ENCODE measurements at regions not wholly inside any gene's neighbourhood (a gene's known extent, or its start where the extent isn't known, plus 50 kb on each side); places are given as distances from the start of the nearest gene placed in this dataset.

DNA sequence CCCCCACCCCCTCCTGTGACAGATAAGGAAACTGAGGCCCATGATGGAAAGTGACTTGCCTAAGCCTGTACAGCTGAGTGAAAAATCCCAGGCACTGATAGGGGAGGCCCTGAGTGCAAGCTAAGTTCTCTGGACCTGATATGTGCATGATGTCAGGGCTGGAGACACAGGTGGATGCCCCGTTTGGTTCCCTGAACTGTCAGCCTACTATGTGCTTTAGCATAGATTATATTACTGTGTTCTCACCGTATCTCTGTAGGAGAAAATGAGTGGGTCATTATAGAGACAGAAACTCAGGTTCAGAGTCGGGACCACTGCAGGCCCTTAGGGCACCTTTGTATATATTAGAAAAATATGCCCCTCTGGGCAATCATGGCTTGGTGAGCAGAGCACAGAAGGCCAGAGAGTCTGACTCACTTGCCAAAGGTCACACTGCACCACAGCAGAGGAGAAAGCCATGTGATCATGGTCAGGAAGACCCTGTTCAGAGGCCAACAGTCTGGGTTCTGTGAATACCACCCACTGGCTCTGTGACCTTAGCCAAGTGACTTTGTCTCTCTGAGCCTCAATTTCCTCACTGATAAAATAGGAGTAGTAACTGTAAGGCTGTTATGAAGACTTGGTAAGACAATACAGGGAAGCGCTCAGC is 145.8 kb upstream of the WNT4 start:
- no peak for DNase-seq

DNA sequence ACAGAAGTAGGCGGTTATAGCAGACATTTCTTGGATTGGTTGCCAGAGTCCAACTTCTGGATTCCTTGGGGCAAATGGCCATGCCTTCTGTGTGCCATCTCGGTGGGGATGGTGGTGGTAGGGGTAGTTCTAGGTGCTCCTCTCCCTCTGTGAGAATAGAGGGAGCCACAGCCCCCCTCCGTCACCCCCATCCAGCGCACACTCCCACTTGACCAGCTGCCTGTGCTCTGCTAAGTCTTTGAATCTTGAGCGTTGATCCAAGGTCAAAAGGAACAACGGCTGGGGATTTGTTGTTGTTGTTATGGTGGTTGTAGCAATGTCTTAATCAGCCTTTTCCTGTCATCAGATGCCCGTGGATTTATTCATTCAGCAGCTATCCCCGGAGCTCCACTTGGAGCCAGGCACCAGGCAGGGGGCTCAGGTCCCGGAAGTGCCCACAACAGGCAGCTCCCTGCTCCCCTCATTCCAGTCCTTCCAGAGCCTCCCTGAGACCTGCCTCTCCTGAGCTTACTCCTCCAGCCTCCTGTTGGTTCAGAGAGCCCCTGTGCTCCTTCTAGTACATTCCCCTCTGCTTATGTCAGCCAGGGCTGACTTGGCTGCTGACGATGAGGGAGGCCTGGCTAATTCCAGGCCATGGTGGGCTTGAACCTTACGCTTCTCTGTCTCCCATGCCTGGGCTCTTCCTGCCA is 146.6 kb upstream of the WNT4 start:
- no peak for DNase-seq

DNA sequence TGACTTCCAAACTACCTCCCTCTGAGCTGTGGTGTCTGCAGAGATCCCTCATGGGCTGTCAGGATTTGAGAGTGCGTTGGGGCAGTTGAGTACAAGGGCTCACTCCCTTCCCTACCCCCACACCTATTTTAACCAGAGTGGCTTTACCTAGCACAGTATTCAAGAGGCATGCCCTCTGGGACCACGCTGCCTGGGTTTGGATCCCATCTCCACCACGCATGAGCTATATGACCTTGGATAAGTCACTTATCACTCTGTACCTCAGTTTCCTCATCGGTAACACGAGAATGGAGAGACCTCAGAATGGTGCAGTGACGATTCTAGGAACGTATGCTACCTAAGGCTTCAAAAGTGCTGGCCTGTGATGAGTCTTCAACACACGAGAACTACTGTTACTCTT is 147.3 kb upstream of the WNT4 start:
- no peak for DNase-seq

DNA sequence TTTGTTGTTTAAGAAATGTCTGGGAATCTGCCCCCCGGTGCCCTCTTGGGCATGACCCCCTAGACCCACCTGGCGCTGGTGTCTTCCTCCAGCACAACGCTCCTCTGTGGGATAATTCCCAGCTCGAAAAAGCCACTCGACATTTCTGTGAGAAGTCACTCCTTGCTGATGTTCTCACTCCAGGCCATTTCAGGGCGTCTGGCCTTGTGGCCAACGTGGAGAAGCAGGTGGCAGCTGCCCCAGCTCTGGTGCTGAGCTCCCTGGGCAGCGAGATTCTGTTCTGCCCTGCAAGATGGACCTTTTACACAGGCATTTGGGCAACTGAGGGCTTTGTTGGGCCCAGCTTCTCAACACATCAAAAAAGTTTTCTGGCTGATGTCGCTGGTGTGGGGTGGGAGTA is 147.7 kb upstream of the WNT4 start:
- DNase-seq, result no peak

DNA sequence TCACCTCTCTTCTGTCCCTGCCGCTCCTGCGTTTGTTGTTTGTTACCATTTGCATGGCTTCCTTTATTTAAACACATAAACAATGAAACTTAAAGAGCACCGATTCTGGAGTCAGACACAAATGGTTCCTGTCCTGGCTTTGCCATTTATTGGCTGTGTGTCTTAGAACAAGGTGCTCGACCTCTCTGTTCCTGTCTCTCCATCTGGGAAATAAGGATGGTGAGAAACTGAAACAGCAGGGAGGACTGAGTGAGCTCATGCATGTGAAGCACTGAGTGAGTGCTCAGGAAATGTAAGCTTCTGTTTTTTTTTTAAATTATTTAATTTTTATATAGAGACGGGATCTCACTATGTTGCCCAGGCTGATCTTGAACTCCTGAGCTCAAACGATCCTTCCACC is 148.2 kb upstream of the WNT4 start:
- DNase-seq, result no peak

DNA sequence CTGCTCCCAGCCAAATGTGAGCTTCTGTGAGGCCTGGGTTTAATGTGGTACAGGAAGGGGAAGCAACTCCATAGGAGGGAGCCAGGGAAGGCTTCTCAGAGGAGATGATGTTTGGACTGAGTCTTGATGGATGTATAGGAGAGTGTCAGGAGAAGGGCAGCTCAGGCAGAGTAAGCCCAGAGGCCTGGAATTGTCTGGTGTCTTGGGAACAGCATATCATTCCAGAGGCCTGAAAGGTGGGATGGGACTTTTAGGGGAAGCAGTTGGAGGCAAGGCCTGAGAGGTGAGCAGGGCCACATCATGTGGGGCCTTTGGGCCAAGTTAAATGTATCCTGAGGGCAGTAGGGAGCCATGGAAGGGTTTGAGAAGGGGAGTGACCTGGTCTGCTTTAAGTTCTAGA is 148.6 kb upstream of the WNT4 start:
- no peak for DNase-seq

DNA sequence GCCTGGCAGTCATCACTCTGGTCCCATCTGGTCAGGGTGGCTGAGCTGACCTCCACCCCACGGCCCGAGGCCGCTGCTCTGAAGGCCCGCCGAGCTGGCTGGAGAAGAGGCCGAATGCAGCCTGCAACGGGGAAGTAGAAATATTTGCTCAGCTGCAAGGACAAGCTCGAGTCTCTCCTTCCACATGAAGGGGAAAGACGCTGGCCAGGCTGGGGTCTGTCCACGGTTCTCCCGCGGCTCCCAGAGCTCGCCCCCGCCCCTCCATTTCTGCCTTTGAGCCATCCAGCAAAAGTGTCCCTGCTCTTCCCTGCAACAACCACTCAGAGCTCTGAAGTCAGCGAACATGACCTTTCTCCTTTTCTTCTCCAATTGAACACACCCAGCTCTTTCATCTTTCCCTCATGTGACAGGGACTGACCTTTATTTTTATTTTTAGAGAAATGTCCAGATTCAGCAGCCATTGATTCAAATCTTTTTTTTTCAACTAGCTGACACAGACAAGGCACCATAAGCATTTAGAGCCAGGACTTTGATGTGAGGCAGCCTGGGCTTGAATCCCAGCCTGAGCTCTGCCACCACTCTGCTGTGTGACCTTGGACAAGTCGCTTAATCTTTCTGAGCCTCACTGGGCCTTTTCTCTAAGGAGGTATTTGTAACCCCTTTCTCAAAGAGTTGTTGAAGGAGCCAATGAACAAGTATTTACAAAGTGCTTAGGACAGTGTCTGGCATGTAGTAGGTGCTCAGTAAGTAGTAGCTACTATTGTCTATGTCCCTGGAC is 149.3 kb upstream of the WNT4 start:
- no peak for DNase-seq

DNA sequence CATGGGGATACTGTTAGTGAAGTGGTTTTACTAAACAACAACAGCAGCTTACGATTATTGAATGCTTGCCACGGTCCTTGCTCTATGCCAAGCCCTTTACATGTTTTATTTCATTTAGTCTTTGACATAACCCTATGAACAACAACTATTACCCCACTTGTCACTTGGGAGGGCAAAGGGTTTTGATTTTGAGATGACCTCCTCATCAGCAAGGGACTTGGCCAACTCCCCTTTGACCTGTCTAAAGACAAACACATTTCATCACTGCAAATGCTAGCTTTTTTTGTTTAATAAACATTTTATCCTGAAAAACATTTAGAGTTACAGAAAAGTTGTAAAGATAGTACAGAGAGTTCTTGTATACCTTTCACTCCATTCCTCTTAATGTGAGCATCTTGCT is 152.5 kb upstream of the WNT4 start:
- no peak for DNase-seq

DNA sequence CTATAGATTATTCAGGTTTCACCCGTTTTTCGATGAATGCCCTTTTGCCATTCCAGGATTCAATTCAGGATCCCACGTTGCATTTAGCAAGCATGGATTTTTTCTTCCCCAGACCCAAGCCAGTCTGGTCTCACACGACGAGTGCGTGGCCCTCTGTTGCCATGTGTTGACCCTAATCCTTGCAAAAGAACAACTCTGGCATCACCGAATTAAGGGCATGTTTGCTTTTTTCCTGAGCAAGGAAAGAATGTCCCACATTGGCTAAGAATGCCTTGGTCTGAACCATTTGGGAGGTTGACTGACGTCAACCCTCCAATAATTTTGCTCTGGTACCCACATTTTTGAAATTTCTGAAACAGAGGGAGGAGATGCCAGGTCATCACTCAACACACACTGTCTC is 153.0 kb upstream of the WNT4 start:
- DNase-seq, result no peak

DNA sequence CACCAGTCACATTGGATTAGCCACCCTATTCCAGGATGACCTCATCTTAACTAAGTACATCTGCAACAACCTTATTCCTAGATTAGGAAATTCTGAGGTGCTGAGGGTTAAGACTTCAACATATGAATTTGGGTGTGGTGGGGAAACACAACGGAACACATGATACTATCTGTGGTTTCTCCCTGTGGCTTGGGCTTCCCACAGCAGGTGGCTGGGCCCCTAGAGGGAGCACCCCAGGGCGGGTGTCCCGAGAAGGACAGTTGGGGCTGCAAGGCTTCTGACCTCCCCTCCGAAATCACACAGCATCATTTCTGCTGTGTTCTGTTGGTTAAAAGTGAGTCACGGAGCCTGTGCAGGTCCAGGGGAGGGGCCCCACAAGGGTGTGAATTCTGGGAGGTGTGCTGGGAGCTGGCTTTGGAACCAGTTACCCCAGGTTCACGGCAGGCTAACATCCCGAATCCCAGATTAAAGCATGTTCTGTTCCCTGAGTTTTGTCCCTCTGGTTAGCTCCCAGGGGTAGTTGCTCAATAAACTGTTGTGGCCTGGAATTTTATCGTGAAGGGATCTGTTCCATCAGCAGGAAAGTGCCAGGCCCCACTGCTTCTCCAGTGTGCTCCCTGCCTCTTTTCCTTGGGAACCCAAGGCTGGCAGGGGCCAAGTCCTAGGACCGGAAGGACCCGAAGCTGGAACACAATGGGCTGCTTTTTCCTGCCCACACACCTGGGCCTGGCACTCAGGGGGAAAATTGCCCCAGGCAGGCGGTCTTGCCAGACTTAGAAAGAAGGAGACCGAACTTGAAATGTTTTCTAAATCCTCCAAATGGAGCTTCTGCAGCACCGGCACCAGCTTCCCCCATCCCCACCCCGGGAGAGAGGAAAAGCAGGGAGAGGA is 154.0 kb upstream of the WNT4 start:
- no peak for DNase-seq

DNA sequence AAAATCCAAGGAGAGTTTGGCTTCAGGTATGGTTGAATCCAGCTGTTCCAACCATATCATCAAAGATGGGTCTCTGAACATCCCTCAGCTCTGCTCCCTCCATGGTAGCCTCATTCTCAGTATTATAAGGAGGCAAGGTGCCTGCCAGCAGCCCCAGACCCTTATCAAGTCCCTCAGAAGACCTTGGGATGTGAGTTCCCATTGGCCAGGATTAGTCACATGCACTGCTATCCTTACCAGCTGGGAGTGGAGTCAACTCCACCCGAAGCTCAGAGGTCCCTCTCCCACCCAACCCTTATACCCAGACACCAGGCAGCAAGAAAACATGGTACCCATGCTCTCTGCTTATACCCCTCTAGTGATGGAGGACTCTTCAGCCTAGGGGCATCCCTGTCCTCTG is 153.7 kb upstream of the ZBTB40 start:
- DNase-seq, result no peak

DNA sequence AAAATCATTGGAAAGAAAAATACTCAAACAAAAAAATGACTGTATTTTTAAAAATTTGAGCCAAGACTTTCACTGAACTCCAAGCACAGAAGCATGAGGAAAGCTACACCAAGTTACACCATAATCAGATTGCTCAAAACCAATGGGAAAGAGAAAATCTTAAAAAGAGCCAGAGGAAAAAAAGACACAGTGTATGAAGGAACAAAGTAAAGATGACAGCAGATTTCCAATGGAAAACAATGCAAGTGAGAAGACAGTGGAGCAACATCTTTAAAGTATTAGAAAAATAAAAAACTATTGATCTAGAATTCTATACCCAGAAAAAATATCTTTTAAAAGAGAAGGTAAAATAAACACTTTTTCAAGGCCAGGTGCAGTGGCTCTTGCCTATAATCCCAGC is 147.8 kb upstream of the ZBTB40 start:
- DNase-seq, result no peak

DNA sequence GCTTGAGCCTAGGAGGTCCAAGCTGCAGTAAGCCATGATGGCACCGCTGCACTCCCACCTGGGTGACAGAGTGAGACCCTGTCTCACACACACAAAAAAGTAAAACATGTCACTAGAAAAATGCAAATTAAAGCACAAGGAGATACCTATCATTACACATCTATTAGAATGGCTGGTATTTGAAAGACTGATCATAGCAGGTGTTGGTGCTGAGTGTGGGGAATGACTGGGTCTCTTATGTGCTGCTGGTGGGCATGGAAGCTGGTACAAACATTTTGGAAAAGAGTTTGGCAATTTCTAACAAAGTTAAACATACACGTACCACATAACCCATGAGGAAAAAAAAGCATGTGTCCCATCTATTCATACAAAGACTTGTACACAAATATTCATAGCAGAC is 142.1 kb upstream of the ZBTB40 start:
- no peak for DNase-seq

DNA sequence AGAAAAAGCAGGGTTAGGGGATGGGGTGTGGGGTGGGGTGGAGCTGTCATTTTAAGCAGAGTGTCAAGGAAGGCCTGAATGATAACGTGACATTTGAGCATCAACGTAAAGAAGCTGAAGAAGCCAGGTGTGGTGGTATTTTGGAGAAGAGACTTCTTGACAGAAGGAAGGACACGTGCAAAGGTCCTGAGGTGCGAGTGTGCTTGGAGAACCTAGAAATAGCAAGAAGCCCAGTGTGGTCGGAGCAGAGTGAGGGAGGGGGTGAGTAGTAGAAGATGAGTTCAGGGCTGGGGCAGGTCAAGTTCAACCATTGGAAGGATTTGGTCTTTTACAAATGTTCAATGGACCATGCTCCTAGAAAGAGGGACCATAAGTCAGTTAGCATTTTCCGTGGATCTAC is 140.2 kb upstream of the ZBTB40 start:
- no peak for DNase-seq

DNA sequence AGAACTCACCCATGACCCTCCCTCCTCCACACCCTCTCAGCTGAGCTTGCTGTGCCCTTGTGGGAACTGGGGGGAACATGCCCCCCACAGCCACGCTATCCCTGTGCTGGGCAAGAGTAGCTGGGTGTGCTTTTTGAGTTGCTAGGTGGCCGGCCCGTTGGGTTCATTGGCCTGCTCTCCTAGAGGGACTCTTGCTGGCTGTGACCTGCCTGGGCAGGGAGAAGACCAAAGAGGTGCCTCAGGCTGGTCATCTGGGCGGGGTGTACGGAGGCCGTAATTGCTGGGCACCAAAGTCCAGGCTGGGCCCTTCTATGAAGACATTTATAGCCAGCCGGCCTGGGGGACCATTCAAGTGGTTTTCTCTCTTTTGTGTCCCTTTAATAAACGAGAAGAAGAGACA is 138.3 kb upstream of the ZBTB40 start:
- DNase-seq, result no peak

DNA sequence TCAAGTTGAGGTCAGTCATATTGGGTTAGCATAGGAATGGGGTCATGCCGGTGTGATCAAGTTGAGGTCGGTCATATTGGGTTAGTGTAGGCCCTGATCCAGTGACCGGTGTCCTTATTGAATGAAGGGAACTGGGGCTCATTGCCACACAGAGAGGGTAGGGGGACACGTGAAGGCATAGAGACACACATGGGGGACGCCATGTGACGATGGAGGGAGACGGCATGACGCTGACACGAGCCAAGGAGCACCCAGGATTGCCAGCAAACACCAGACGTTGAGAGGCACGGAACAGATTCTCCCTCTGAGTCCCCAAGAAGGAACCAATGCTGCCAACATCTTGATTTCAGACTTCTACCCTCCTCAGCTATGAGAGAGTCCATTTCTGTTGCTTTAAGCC is 136.9 kb upstream of the ZBTB40 start:
- DNase-seq, result no peak

DNA sequence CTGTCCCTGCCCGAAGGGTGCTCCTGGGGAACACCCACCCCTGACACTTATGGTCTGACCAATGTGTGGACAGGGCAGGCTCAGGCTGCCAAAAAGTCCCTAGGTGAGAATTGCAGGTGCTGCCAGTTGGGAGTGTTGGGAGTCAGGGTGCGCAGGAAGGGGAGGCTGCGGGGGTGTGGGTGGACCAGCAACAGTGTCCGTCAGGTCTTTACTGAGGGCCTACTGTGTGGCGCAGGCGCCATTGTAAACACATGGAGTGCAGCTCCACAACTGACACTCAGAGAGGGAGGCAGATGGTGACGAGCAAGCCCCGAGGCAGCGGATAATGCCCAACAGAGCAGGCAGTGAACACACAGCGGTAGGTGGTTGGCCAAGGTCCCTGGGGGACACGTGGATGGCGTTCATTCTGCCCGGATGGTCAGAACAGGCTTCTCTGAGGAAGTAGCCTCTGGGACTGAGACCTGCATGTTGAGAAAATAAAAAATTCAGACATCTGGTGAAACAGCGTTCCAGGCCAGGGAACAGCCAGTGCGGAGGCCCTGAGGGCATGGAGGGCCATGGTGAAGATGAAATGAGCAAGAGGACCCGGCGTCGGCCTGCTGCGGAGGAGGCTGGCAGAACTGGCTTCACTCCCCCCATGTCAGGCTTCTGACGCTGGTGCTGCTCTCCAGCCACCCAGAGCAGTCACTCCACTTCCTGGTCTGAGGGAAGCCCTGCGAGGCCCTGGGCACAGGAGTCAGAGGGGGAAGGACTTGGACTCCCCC is 136.2 kb upstream of the ZBTB40 start:
- DNase-seq, result no peak

DNA sequence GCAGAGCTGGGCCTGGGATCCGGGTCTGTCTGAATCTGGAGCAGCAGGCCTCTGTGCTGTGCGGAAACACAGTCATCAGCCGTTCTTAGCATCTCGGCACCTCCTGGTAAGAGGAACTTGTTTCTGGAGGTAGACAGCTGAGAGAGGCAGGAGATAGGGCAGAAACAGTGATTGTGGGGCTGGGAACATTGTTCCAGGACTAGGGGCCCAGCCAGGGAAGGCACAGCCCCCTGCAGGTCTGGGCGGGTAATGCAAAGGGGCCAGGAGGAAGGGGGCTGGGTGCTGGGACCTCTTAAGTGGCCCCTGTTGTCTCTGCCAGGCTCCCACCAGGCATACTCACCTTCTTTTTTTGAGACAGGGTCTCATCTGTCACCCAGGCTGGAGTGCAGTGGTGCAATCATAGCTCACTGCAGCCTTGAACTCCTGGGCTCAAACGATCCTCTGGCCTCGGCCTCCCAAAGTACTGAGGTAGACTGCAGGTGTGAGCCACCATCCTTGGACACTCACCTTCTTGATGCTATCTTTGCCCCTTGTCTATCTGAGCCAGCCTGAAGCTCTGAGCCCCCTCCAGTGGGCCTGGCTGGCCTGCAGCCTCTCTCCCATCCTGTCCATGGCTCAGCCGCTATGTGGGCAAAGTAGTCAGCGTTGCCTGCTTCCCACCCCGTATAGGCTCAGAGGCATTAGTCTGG is 134.3 kb upstream of the ZBTB40 start:
- DNase-seq, result no peak

DNA sequence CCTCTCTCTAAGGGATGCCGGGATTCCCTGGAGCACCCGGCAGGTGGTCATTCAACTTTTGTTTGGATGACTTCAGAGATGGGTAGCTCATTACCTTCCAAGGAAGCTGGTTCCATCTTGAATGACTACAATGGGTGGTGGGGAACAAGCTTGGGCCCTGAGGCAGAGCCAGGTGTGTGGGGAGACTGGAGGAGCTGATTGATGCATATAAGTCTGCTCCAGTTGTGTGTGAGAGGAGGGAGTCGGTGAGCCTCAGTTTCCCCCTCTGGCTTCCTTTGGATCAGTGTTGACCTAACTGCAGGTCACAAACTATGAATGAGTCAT is 133.8 kb upstream of the ZBTB40 start:
- no peak for DNase-seq

DNA sequence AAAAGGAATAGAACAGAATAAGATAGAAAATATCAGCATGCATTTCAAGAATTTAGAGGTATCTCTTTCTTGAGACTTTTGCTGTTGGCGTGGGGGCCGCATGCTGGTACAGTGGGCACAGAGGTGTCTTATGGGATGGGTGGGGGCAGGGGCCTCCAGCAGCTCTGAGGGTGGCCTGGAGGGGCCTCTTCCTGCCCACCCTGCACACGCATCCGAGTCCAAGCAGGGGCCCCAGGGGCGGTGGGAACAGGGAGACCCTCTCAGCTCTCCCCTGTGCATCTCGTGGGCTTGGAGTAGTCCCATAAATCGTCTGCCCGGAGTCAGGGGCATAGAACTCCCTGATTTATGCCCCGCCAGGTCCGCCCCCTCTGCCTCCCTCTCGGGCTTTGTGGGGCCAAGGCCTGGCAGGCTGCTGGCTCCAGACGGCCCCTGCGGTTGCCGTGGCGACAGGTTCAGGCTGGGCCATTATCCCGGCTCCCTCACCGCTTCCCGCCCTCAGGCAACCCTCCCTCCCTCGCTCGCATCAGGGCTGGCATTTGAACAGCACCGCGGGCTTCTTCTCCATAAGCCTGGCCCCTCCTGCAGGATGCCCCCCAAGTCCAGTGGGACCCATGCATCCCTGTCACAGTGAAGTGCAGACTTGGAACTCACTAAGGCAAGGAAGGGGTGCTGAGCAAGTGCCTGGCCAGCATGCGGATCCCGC is 133.2 kb upstream of the ZBTB40 start:
- DNase-seq, result peak; percentile 12

DNA sequence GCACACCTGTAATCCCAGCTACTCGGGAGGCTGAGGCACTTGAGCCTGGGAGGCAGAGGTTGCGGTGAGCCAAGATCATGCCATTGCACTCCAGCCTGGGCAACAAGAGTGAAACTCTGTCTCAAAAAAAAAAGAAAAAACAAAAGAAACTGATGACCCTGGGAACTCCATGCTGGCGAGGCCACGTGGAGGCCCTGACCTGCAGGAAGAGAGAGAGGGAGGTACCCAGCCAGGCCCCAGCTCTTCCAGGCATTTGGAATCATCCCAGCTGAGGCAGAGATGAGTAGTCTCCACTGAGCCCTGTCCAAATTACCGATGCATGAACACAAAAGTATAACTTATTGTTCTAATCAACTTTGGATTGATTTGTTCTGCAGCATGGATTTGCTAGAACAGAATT is 132.0 kb upstream of the ZBTB40 start:
- DNase-seq, result no peak

Data from NCI-H1417 treated with DMSO at 0.1 percent for 48 hours (cell line).